Panc1 (cell line): ENCODE measurements at regions not wholly inside any gene's neighbourhood (a gene's known extent, or its start where the extent isn't known, plus 50 kb on each side); places are given as distances from the start of the nearest gene placed in this dataset.

Experiments used
- REST ChIP-seq, 2 experiments: IDR thresholded peaks; 2 replicates each; pipeline ENCODE4 v1.6.1; 2011 to 2012; ENCODE audit warnings: low read depth in 2 of 2, control low read depth in 1 of 2, low read length in 1 of 2, mild to moderate bottlenecking in 1 of 2, moderate library complexity in 1 of 2; ENCODE audit not compliant: insufficient read depth in 1 of 2
- SIN3A ChIP-seq: IDR thresholded peaks from 2 replicates; pipeline ENCODE4 v1.6.1; 2012; ENCODE audit warnings: low read depth, mild to moderate bottlenecking, low read length, moderate library complexity, borderline replicate concordance; ENCODE audit not compliant: insufficient read depth
- TF ChIP-seq, protein P1 (sequence below): fragments of 450-650 bp; IDR thresholded peaks from 2 replicates; pipeline ENCODE4 v1.5.1; 2017; ENCODE audit warnings: mild to moderate bottlenecking

DNA sequence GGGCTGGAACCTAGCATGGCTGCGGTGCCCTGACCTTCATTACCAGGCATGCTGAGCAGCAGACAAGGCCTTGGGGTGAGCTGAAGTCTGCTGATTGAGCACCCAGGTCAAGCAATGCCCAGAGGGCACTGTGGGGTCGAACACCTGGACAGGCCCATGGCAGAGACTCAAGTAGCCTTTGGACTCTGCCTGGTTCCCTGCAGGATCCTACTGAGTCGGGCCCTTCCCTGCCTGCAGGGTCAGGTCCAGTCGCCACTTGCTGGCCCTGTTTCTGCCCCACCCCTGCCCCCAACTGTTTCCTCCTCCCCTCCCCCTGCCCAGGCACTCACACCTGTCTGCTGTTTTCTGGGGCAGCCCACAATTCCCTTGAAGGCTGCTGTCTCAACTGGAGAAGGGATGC is 483.2 kb upstream of the MKI67 start:
- TF ChIP-seq, protein P1, sequence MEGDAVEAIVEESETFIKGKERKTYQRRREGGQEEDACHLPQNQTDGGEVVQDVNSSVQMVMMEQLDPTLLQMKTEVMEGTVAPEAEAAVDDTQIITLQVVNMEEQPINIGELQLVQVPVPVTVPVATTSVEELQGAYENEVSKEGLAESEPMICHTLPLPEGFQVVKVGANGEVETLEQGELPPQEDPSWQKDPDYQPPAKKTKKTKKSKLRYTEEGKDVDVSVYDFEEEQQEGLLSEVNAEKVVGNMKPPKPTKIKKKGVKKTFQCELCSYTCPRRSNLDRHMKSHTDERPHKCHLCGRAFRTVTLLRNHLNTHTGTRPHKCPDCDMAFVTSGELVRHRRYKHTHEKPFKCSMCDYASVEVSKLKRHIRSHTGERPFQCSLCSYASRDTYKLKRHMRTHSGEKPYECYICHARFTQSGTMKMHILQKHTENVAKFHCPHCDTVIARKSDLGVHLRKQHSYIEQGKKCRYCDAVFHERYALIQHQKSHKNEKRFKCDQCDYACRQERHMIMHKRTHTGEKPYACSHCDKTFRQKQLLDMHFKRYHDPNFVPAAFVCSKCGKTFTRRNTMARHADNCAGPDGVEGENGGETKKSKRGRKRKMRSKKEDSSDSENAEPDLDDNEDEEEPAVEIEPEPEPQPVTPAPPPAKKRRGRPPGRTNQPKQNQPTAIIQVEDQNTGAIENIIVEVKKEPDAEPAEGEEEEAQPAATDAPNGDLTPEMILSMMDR = no peak
- TF ChIP-seq REST (IDR thresholded peaks at IDR 0.05; ENCODE audit: insufficient read depth in 1 of 2, low read depth in 2 of 2, low read length in 1 of 2) (no peak), SIN3A (no peak)
